ENCODE measurements at regions not wholly inside any gene's neighbourhood (a gene's known extent, or its start where the extent isn't known, plus 50 kb on each side); places are given as distances from the start of the nearest gene placed in this dataset.

DNA sequence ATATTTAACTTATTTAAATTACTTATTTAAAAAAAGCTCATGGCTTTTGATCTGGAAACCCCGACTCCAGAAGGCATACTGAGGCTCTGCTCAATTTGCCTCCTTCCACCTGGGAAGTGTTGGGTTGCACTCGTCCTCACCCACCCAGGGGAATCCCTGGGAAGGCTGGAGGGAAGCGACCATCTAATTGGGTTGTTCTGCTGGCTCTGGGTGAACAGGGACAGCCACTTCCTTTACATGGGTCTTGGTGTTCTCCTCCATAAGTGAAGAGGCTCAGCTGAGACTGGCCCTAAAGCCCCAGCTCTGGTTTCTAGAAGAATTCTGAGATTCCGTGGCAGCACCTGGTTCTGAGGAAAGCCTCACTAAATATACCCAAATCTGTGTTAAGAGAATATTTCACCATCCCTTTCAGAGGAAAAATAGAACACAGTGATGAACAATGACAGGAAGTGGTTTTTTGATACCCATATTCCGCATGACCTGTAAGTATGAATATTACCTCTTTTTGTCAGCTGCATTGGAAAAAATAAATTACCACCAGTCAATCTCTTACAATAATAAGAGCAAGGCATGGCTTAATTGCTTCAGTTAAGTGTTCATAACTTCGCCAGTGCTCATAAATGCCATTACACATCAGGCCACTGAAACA is 131.1 kb upstream of the SHH start:
- H3K27me3 ChIP-seq (ENCODE audit: control insufficient read depth in 1 of 2, insufficient read depth in 2 of 2, low read length in 2 of 2) = no peaks in the 10 kb centered on the region
- TF ChIP-seq, protein P1, sequence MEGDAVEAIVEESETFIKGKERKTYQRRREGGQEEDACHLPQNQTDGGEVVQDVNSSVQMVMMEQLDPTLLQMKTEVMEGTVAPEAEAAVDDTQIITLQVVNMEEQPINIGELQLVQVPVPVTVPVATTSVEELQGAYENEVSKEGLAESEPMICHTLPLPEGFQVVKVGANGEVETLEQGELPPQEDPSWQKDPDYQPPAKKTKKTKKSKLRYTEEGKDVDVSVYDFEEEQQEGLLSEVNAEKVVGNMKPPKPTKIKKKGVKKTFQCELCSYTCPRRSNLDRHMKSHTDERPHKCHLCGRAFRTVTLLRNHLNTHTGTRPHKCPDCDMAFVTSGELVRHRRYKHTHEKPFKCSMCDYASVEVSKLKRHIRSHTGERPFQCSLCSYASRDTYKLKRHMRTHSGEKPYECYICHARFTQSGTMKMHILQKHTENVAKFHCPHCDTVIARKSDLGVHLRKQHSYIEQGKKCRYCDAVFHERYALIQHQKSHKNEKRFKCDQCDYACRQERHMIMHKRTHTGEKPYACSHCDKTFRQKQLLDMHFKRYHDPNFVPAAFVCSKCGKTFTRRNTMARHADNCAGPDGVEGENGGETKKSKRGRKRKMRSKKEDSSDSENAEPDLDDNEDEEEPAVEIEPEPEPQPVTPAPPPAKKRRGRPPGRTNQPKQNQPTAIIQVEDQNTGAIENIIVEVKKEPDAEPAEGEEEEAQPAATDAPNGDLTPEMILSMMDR (IDR thresholded peaks at IDR 0.05) = no peak
- no peak overlapping the region for H3K27ac Mint-ChIP-seq
- DNase-seq (no peak), ATAC-seq (ENCODE audit: poor library complexity) (no peak)
- ChIA-PET CTCF (no interaction called here), POLR2A (no interaction called here)
- H3K36me3 Mint-ChIP-seq (ENCODE audit: low read depth) = no peaks in the 10 kb centered on the region
- H3K27ac ChIP-seq (ENCODE audit: low read depth in 1 of 2, low read length in 2 of 2) = no peak overlapping the region
- intact Hi-C loops (cut with DNase I, micrococcal nuclease) = no loop called here
- H3K9me3 Mint-ChIP-seq = peaks cover 2% of the 10 kb centered on the region
- no peaks in the 10 kb centered on the region for H3K4me1 ChIP-seq (ENCODE audit: insufficient read depth, low read length)
- peaks cover 20% of the 10 kb centered on the region for H3K4me1 Mint-ChIP-seq (ENCODE audit: low read depth)
- H3K4me3 ChIP-seq (ENCODE audit: low read length) = no peak overlapping the region
- no peak overlapping the region for H3K4me3 Mint-ChIP-seq
- no peaks in the 10 kb centered on the region for H3K36me3 ChIP-seq (ENCODE audit: insufficient read depth, low read length)
- H3K27me3 Mint-ChIP-seq = peaks cover 4% of the 10 kb centered on the region
- peaks cover 3 to 14% of the 10 kb centered on the region in 2 experiments for H3K9me3 ChIP-seq (ENCODE audit: control insufficient read depth in 1 of 2, insufficient read depth in 1 of 2, low read length in 2 of 2)

DNA sequence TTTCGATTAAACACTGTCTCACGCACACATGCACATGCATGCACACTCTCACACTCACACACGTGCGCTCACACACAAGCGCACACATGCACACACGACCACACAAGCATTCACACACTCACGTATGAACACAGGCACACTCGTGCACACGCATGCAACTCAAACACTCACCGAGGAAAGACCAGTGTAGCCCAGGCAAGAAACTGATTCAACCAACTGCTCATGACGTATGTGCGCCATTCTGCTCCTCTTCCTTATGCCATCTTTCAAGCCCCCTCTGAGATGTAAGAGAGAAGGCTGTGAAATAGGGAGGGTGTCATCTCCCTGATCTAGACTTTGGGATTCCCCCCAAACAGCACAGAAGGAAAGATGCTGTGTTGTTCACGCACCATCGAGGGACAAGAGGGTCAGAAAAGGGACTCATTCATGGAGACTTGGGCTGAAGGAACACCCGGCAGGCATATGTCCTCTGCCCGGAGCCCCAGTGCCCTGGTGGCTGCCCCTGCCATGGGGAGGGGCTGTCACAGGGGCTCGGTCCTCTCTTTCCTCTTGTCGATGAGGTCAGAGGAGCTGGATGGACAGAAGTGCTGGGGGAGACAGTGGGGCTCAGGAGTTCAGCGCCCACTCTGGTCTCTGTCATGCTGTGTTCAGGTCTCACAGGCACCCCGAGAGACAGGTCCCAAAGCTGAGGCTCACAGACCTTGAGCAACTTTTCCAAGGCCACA is 130.1 kb upstream of the SHH start:
- peaks cover 2% of the 10 kb centered on the region for H3K9me3 Mint-ChIP-seq
- DNase-seq (no peak), ATAC-seq (ENCODE audit: poor library complexity) (no peak)
- no peak overlapping the region for H3K4me3 ChIP-seq (ENCODE audit: low read length)
- ChIA-PET CTCF (no interaction called here), POLR2A (no interaction called here)
- H3K27ac Mint-ChIP-seq = no peak overlapping the region
- peaks cover 3 to 16% of the 10 kb centered on the region in 2 experiments for H3K9me3 ChIP-seq (ENCODE audit: control insufficient read depth in 1 of 2, insufficient read depth in 1 of 2, low read length in 2 of 2)
- H3K36me3 ChIP-seq (ENCODE audit: insufficient read depth, low read length) = no peaks in the 10 kb centered on the region
- intact Hi-C loops (cut with DNase I, micrococcal nuclease) = no loop called here
- peaks cover 12% of the 10 kb centered on the region for H3K4me1 Mint-ChIP-seq (ENCODE audit: low read depth)
- TF ChIP-seq, protein P1 (IDR thresholded peaks at IDR 0.05) = no peak
- no peak overlapping the region for H3K27ac ChIP-seq (ENCODE audit: low read depth in 1 of 2, low read length in 2 of 2)
- H3K27me3 ChIP-seq (ENCODE audit: control insufficient read depth in 1 of 2, insufficient read depth in 2 of 2, low read length in 2 of 2) = peaks cover 0 to 3% of the 10 kb centered on the region in 2 experiments
- H3K4me3 Mint-ChIP-seq = no peak overlapping the region
- H3K27me3 Mint-ChIP-seq = peaks cover 12% of the 10 kb centered on the region
- no peaks in the 10 kb centered on the region for H3K4me1 ChIP-seq (ENCODE audit: insufficient read depth, low read length)
- H3K36me3 Mint-ChIP-seq (ENCODE audit: low read depth) = no peaks in the 10 kb centered on the region

- no peaks in the 10 kb centered on the region for H3K4me1 ChIP-seq (ENCODE audit: insufficient read depth, low read length)
- Mint-ChIP-seq H3K4me1 (ENCODE audit: low read depth) (peaks cover 9% of the 10 kb centered on the region), H3K36me3 (ENCODE audit: low read depth) (no peaks in the 10 kb centered on the region), H3K27ac (no peak overlapping the region), H3K4me3 (no peak overlapping the region), H3K27me3 (peaks cover 18% of the 10 kb centered on the region), H3K9me3 (peaks cover 2% of the 10 kb centered on the region)
- intact Hi-C loops (cut with DNase I, micrococcal nuclease) = no loop called here
- peaks cover 0 to 5% of the 10 kb centered on the region in 2 experiments for H3K27me3 ChIP-seq (ENCODE audit: control insufficient read depth in 1 of 2, insufficient read depth in 2 of 2, low read length in 2 of 2)
- H3K9me3 ChIP-seq (ENCODE audit: control insufficient read depth in 1 of 2, insufficient read depth in 1 of 2, low read length in 2 of 2) = peaks cover 3 to 16% of the 10 kb centered on the region in 2 experiments
- CTCF ChIA-PET = no interaction called here
- ATAC-seq (ENCODE audit: poor library complexity) (no peak), DNase-seq (no peak)
- POLR2A ChIA-PET = no interaction called here
- TF ChIP-seq, protein P1 (IDR thresholded peaks at IDR 0.05) = no peak
- H3K36me3 ChIP-seq (ENCODE audit: insufficient read depth, low read length) = no peaks in the 10 kb centered on the region
- no peak overlapping the region for H3K27ac ChIP-seq (ENCODE audit: low read depth in 1 of 2, low read length in 2 of 2)
- no peak overlapping the region for H3K4me3 ChIP-seq (ENCODE audit: low read length)
Observed at GRCh38 chr7:155941688-155942087, 129.4 kb upstream of the SHH start.

Data from CD4-positive, alpha-beta T cell (primary cell).